ENCODE measurements at regions not wholly inside any gene's neighbourhood (a gene's known extent, or its start where the extent isn't known, plus 50 kb on each side); places are given as distances from the start of the nearest gene placed in this dataset.

GRCh38 chr1:30343562-30343961 is 379.8 kb downstream of the MATN1 start:
- WGBS, 2 donors, result 39 to 55% methylated on average over 3 of the region's 3 CpGs
- intact Hi-C loops (cut with DNase I), result no loop called here

GRCh38 chr1:30342535-30343141 is 380.7 kb downstream of the MATN1 start:
- no peak overlapping the region for H3K4me3 ChIP-seq
- no peaks in the 10 kb centered on the region for H3K36me3 ChIP-seq
- WGBS, 2 donors, result 6 to 7% methylated on average over 32 to 33 of the region's 33 CpGs
- H3K9me3 ChIP-seq, result peaks cover 0 to 11% (median 0%) of the 10 kb centered on the region in 11 donors
- H3K4me1 ChIP-seq, result no peaks in the 10 kb centered on the region
- peaks cover 0 to 68% (median 59%) of the 10 kb centered on the region in 7 donors for H3K27me3 ChIP-seq
- no peak for ATAC-seq
- DNase-seq, result no peak
- intact Hi-C loops (cut with DNase I), result no loop called here
- H3K27ac ChIP-seq, result no peak overlapping the region
- no peak for TF ChIP-seq CTCF (IDR thresholded peaks at IDR 0.05)

More at GRCh38 chr1:30343562-30343961, 379.8 kb downstream of the MATN1 start:
- peaks cover 0 to 20% (median 0%) of the 10 kb centered on the region in 11 donors for H3K9me3 ChIP-seq
- ATAC-seq (no peak), DNase-seq (no peak)
- H3K27me3 ChIP-seq, result peaks cover 0 to 69% (median 62%) of the 10 kb centered on the region in 7 donors
- H3K4me3 ChIP-seq, result no peak overlapping the region
- H3K36me3 ChIP-seq, result no peaks in the 10 kb centered on the region
- no peak for TF ChIP-seq CTCF (IDR thresholded peaks at IDR 0.05)
- H3K27ac ChIP-seq, result no peak overlapping the region
- H3K4me1 ChIP-seq, result no peaks in the 10 kb centered on the region

- no peak for TF ChIP-seq CTCF (IDR thresholded peaks at IDR 0.05)
- DNase-seq (no peak), ATAC-seq (no peak)
- Histone ChIP-seq H3K27me3 (peaks cover 0 to 57% (median 49%) of the 10 kb centered on the region in 7 donors), H3K36me3 (no peaks in the 10 kb centered on the region), H3K27ac (no peak overlapping the region), H3K9me3 (peaks cover 0 to 9% (median 0%) of the 10 kb centered on the region in 11 donors), H3K4me3 (no peak overlapping the region), H3K4me1 (peaks cover 0 to 5% (median 0%) of the 10 kb centered on the region in 9 donors)
- intact Hi-C loops (cut with DNase I), result no loop called here
- WGBS, 2 donors, result 85 to 87% methylated on average over 3 of the region's 3 CpGs
These were observed 382.5 kb downstream of the MATN1 start for GRCh38 chr1:30340934-30341333.

- no peak overlapping the region for H3K27ac ChIP-seq
- WGBS, 2 donors, result 69 to 76% methylated on average over 2 of the region's 2 CpGs
- H3K4me3 ChIP-seq, result no peak overlapping the region
- ATAC-seq (no peak), DNase-seq (no peak)
- TF ChIP-seq CTCF (IDR thresholded peaks at IDR 0.05), result no peak
- H3K4me1 ChIP-seq, result peaks cover 0 to 5% (median 0%) of the 10 kb centered on the region in 9 donors
- intact Hi-C loops (cut with DNase I), result no loop called here
- peaks cover 0 to 9% (median 0%) of the 10 kb centered on the region in 11 donors for H3K9me3 ChIP-seq
- peaks cover 0 to 47% (median 43%) of the 10 kb centered on the region in 7 donors for H3K27me3 ChIP-seq
- no peaks in the 10 kb centered on the region for H3K36me3 ChIP-seq
These were observed 383.5 kb downstream of the MATN1 start for GRCh38 chr1:30339866-30340265.

All from heart right ventricle (tissue), 16 donors.